ENCODE measurements at regions not wholly inside any gene's neighbourhood (a gene's known extent, or its start where the extent isn't known, plus 50 kb on each side); places are given as distances from the start of the nearest gene placed in this dataset.
"Not testable (repeated sequence)": the region's sequence is repeated elsewhere in the genome, so short reads cannot be mapped to it uniquely, and the experiment has no call there.

GRCh38 chr3:62948921-62949320 is 73.7 kb upstream of the CADPS start:
- Histone ChIP-seq H3K4me1 (no peaks in the 10 kb centered on the region), H3K36me3 (no peaks in the 10 kb centered on the region), H3K9me3 (peaks cover 0 to 5% (median 0%) of the 10 kb centered on the region in 3 donors), H3K27me3 (no peaks in the 10 kb centered on the region), H3K27ac (no peak overlapping the region), H3K4me3 (no peak overlapping the region)
- no peak for DNase-seq
- TF ChIP-seq, protein P1, sequence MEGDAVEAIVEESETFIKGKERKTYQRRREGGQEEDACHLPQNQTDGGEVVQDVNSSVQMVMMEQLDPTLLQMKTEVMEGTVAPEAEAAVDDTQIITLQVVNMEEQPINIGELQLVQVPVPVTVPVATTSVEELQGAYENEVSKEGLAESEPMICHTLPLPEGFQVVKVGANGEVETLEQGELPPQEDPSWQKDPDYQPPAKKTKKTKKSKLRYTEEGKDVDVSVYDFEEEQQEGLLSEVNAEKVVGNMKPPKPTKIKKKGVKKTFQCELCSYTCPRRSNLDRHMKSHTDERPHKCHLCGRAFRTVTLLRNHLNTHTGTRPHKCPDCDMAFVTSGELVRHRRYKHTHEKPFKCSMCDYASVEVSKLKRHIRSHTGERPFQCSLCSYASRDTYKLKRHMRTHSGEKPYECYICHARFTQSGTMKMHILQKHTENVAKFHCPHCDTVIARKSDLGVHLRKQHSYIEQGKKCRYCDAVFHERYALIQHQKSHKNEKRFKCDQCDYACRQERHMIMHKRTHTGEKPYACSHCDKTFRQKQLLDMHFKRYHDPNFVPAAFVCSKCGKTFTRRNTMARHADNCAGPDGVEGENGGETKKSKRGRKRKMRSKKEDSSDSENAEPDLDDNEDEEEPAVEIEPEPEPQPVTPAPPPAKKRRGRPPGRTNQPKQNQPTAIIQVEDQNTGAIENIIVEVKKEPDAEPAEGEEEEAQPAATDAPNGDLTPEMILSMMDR (IDR thresholded peaks at IDR 0.05) = no peak
- intact Hi-C loops (cut with DNase I; ENCODE audit: low total_unique reads) = no loop called here

DNA sequence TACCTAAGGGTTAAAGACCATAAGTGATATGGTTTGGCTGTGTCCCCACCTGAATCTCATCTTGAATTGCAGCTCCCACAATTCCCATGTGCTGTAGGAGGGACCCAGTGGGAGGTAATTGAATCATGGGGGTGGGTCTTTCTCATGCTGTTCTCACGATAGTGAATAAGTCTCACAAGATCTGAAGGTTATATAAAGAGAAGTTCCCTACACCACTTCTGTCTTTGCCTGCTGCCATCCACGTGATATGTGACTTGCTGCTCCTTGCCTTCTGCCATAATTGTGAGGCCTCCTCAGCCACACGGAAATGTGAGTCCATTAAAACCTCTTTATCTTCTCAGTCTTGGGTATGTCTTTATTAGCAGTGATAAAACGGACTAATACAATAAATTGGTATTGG is 75.0 kb upstream of the CADPS start:
- no peak overlapping the region for H3K27ac ChIP-seq
- H3K4me1 ChIP-seq = no peaks in the 10 kb centered on the region
- H3K4me3 ChIP-seq = no peak overlapping the region
- TF ChIP-seq, protein P1 (IDR thresholded peaks at IDR 0.05) = no peak
- H3K36me3 ChIP-seq = no peaks in the 10 kb centered on the region
- intact Hi-C loops (cut with DNase I; ENCODE audit: low total_unique reads) = no loop called here
- peaks cover 0 to 5% (median 0%) of the 10 kb centered on the region in 3 donors for H3K9me3 ChIP-seq
- H3K27me3 ChIP-seq = no peaks in the 10 kb centered on the region
- no peak for DNase-seq

- TF ChIP-seq, protein P1 (IDR thresholded peaks at IDR 0.05) = no peak
- Histone ChIP-seq H3K36me3 (no peaks in the 10 kb centered on the region), H3K4me3 (no peak overlapping the region), H3K9me3 (peaks cover 0 to 5% (median 0%) of the 10 kb centered on the region in 3 donors), H3K27me3 (no peaks in the 10 kb centered on the region), H3K27ac (no peak overlapping the region), H3K4me1 (no peaks in the 10 kb centered on the region)
- DNase-seq = no peak
- intact Hi-C loops (cut with DNase I; ENCODE audit: low total_unique reads) = no loop called here
Measured at GRCh38 chr3:62951037-62951613, 75.9 kb upstream of the CADPS start.

- H3K4me1 ChIP-seq; H3K27ac ChIP-seq; H3K9me3 ChIP-seq; H3K27me3 ChIP-seq; DNase-seq; H3K36me3 ChIP-seq; intact Hi-C loops (cut with DNase I; ENCODE audit: low total_unique reads); H3K4me3 ChIP-seq: not testable (repeated sequence)
Measured at GRCh38 chr3:62951880-62952279, 76.7 kb upstream of the CADPS start.

- Histone ChIP-seq H3K4me1 (no peaks in the 10 kb centered on the region), H3K4me3 (no peak overlapping the region), H3K36me3 (no peaks in the 10 kb centered on the region), H3K9me3 (peaks cover 0 to 5% (median 0%) of the 10 kb centered on the region in 3 donors), H3K27ac (no peak overlapping the region), H3K27me3 (no peaks in the 10 kb centered on the region)
- TF ChIP-seq, protein P1 (IDR thresholded peaks at IDR 0.05) = no peak
- intact Hi-C loops (cut with DNase I; ENCODE audit: low total_unique reads) = no loop called here
- DNase-seq = no peak
Measured at GRCh38 chr3:62954580-62954979, 79.4 kb upstream of the CADPS start.

- intact Hi-C loops (cut with DNase I; ENCODE audit: low total_unique reads) = no loop called here
- TF ChIP-seq, protein P1 (IDR thresholded peaks at IDR 0.05) = no peak
- no peak for DNase-seq
- Histone ChIP-seq H3K36me3 (no peaks in the 10 kb centered on the region), H3K4me3 (no peak overlapping the region), H3K27ac (no peak overlapping the region), H3K27me3 (no peaks in the 10 kb centered on the region), H3K9me3 (peaks cover 0 to 5% (median 0%) of the 10 kb centered on the region in 3 donors), H3K4me1 (no peaks in the 10 kb centered on the region)
Measured at GRCh38 chr3:62955126-62955525, 79.9 kb upstream of the CADPS start.
